Uterus (tissue), 3 donors: ENCODE measurements at regions not wholly inside any gene's neighbourhood (a gene's known extent, or its start where the extent isn't known, plus 50 kb on each side); places are given as distances from the start of the nearest gene placed in this dataset.

Experiments used
- DNase-seq, 2 donors: peaks; one replicate each; pipeline ENCODE4 v3.0.0-alpha.2; 2019 to 2020
- H3K27ac ChIP-seq, 2 donors: fragments of 200-600 bp; sonication (generic); 1 replicate in 1 of 2; 2 replicates in 1 of 2; pipeline ENCODE4 v1.5.1; 2016 to 2018
- H3K27me3 ChIP-seq, 2 donors: fragments of 200-600 bp; sonication (generic); one replicate each; pipeline ENCODE4 v1.5.1; 2018 to 2019; ENCODE audit warnings: control low read depth in 1 of 2
- H3K36me3 ChIP-seq, 2 donors: fragments of 200-600 bp; sonication (generic); one replicate each; pipeline ENCODE4 v1.5.1; 2019; ENCODE audit warnings: control low read depth in 1 of 2
- H3K4me1 ChIP-seq, 2 donors: fragments of 200-600 bp; sonication (generic); one replicate each; pipeline ENCODE4 v1.5.1; 2018 to 2019; ENCODE audit warnings: control low read depth in 1 of 2
- H3K4me3 ChIP-seq, 2 donors: fragments of 200-600 bp; sonication (generic); 1 replicate in 1 of 2; 2 replicates in 1 of 2; pipeline ENCODE4 v1.5.1; 2018 to 2019; ENCODE audit warnings: mild to moderate bottlenecking in 1 of 2
- H3K9me3 ChIP-seq, 2 donors: fragments of 200-600 bp; sonication (generic); one replicate each; pipeline ENCODE4 v1.5.1; 2019; ENCODE audit warnings: control low read depth in 1 of 2
- CTCF ChIP-seq, 4 experiments: fragments of 200-600 bp in 2 of 4; fragments of 450-650 bp in 2 of 4; sonication (generic) in 2 of 4; IDR thresholded peaks; one replicate each; pipeline ENCODE4 v1.5.1; 2016 to 2019; ENCODE audit warnings: antibody characterized with exemption in 4 of 4, mild to moderate bottlenecking in 2 of 4, moderate library complexity in 1 of 4
- POLR2A ChIP-seq, 2 donors: fragments of 450-650 bp; IDR thresholded peaks; one replicate each; pipeline ENCODE4 v1.6.1; 2016; ENCODE audit warnings: antibody characterized with exemption in 2 of 2, mild to moderate bottlenecking in 1 of 2, moderate library complexity in 1 of 2
- intact Hi-C: fragments of 100-400 bp; cut with DNase I; formaldehyde crosslinking; loops from one replicate; pipeline ENCODE4 v1.15.1; 2023; ENCODE audit warnings: low total_unique reads
- donor health status: DM: yes; HTN: yes; CAD: no.

GRCh38 chr13:31504918-31505317 is 234.4 kb upstream of the RXFP2 start:
- H3K4me1 ChIP-seq: no peaks in the 10 kb centered on the region
- intact Hi-C loops: no loop called here
- TF ChIP-seq CTCF (IDR thresholded peaks at IDR 0.05) (no peak), POLR2A (IDR thresholded peaks at IDR 0.05) (no peak)

GRCh38 chr13:31512331-31512730 is 227.0 kb upstream of the RXFP2 start:
- H3K4me3 ChIP-seq: no peak overlapping the region
- intact Hi-C loops: no loop called here
- no peak for TF ChIP-seq POLR2A (IDR thresholded peaks at IDR 0.05)
- TF ChIP-seq CTCF (IDR thresholded peaks at IDR 0.05): no peak
- H3K36me3 ChIP-seq: no peaks in the 10 kb centered on the region
- H3K27ac ChIP-seq: no peak overlapping the region
- H3K4me1 ChIP-seq: no peaks in the 10 kb centered on the region
- H3K27me3 ChIP-seq: no peaks in the 10 kb centered on the region
- no peaks in the 10 kb centered on the region for H3K9me3 ChIP-seq
- no peak for DNase-seq

More at GRCh38 chr13:31504918-31505317, 234.4 kb upstream of the RXFP2 start:
- no peak for DNase-seq
- no peak overlapping the region for H3K4me3 ChIP-seq
- no peak overlapping the region for H3K27ac ChIP-seq
- no peaks in the 10 kb centered on the region for H3K36me3 ChIP-seq
- H3K9me3 ChIP-seq: no peaks in the 10 kb centered on the region
- H3K27me3 ChIP-seq: no peaks in the 10 kb centered on the region

DNA sequence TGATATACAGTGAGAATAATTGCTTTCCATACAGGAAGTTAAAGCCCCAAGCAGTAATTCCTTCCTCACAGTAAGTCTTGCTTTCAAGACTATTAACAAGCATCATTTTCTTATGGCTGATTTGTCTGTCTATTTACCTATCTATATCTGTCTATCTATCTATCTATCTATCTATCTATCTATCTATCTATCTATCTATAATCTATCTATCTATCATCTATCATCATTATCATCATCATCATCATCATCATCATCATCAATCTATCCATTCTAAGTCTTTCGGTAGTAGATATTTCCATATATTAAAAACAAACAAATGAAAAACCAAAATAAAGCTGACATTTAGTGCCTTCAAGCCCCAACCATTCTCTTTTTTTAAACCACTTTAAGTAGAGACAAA is 224.4 kb upstream of the RXFP2 start:
- Histone ChIP-seq H3K36me3 (no peaks in the 10 kb centered on the region), H3K4me3 (no peak overlapping the region), H3K9me3 (no peaks in the 10 kb centered on the region), H3K27me3 (no peaks in the 10 kb centered on the region), H3K27ac (no peak overlapping the region), H3K4me1 (no peaks in the 10 kb centered on the region)
- TF ChIP-seq POLR2A (IDR thresholded peaks at IDR 0.05): no peak
- no peak for TF ChIP-seq CTCF (IDR thresholded peaks at IDR 0.05)
- intact Hi-C loops: no loop called here
- no peak for DNase-seq

DNA sequence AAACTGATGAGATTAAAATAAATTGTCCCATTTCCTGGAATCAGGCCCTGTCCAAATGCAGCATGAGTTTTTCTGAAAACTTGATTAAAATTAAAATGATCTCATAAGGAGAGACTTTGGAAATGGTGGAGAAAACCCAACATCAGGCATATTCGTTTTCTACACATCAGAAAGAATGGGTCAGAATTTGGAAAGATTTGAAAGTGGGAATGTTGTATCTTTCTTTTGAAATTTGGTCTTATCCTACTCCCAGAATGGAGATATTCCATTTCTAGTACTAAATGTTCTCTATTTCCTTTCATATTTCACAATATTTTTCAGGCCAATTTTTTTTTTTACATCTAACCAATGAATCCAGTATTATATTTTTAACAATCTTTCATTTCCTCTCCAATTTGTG is 223.9 kb upstream of the RXFP2 start:
- TF ChIP-seq CTCF (IDR thresholded peaks at IDR 0.05) (no peak), POLR2A (IDR thresholded peaks at IDR 0.05) (no peak)
- intact Hi-C loops: no loop called here
- DNase-seq: no peak
- no peaks in the 10 kb centered on the region for H3K4me1 ChIP-seq
- no peak overlapping the region for H3K27ac ChIP-seq
- H3K36me3 ChIP-seq: no peaks in the 10 kb centered on the region
- no peaks in the 10 kb centered on the region for H3K27me3 ChIP-seq
- no peaks in the 10 kb centered on the region for H3K9me3 ChIP-seq
- H3K4me3 ChIP-seq: no peak overlapping the region

- Histone ChIP-seq H3K27ac (no peak overlapping the region), H3K4me3 (no peak overlapping the region), H3K9me3 (no peaks in the 10 kb centered on the region), H3K4me1 (no peaks in the 10 kb centered on the region), H3K36me3 (no peaks in the 10 kb centered on the region), H3K27me3 (no peaks in the 10 kb centered on the region)
- TF ChIP-seq POLR2A (IDR thresholded peaks at IDR 0.05) (no peak), CTCF (IDR thresholded peaks at IDR 0.05) (no peak)
- intact Hi-C loops: no loop called here
- no peak for DNase-seq
Measured at GRCh38 chr13:31517599-31517998, 221.7 kb upstream of the RXFP2 start.
